ENCODE measurements at regions not wholly inside any gene's neighbourhood (a gene's known extent, or its start where the extent isn't known, plus 50 kb on each side); places are given as distances from the start of the nearest gene placed in this dataset.

DNA sequence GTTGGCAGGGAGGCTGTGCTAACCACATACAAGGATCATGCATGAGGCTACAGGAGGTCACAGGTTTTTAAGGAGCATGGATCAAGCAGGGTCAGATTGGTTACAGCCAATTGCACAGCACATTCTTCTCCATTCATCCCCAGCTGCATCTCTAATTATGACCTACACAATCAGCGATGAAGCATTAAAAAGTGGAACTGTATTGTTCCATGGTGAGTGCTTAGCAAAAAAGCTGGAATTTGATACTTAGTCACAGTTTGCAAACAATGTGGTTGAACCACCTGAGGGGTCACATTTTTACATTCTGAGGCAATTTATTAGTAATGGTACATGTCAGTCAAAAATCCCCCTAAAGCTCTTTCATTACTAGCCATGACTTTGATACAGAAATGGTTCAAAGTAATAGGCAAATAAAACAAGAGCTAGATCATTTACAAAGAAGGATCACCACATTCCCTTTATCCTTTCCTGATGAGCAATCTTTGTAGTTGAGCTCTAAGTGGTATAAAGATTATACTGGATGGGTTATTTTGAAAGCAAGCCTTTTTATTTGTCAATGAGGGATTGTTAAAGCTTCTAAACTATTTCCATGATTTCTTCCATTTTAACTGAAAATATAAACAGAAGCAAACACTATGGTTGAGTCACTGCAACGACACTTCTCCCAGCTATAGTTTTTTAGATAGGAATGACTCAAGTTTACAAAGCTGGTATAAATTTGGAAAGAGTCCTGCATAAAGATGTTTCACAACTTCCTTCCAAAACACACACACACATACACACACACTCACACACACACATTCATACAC is 217.8 kb upstream of the SEMA3A start:
- no peak for TF ChIP-seq CTCF (IDR thresholded peaks at IDR 0.05)
- TF ChIP-seq POLR2A (IDR thresholded peaks at IDR 0.05), result no peak
- no peak for TF ChIP-seq EP300 (IDR thresholded peaks at IDR 0.05)
- TF ChIP-seq POLR2AphosphoS5 (IDR thresholded peaks at IDR 0.05), result no peak
